GM10266 (cell line): ENCODE measurements at regions not wholly inside any gene's neighbourhood (a gene's known extent, or its start where the extent isn't known, plus 50 kb on each side); places are given as distances from the start of the nearest gene placed in this dataset.

ENCODE experiments used
- DNase-seq: peaks from one replicate; pipeline ENCODE4 v3.0.0; 2012; ENCODE audit errors: extremely low spot score
- TF ChIP-seq, protein P1 (sequence below): IDR thresholded peaks from 2 replicates; pipeline ENCODE4 v1.5.1; 2012; ENCODE audit warnings: mild to moderate bottlenecking, low read depth; ENCODE audit not compliant: control insufficient read depth, insufficient read depth; ENCODE audit errors: missing control alignments

DNA sequence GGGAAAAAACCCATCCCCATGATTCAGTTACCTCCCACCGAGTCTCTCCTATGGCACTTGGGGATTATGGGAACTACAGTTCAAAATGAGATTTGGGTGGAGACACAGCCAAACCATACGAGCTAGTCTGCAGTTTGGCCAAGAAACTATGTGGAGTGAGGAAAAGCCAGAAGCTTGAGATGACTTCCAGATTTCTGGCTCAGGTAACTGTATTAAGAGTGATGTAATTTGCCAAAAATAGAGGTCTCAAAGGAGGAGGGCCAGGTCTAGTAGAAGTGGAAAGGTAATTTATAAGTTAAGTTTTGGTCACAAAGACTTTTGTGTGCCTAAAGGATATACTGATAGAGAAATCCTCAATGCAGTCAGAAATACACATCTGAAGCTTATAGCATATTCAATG lies 279.7 kb upstream of the MGMT start:
- DNase-seq: no peak
- TF ChIP-seq, protein P1, sequence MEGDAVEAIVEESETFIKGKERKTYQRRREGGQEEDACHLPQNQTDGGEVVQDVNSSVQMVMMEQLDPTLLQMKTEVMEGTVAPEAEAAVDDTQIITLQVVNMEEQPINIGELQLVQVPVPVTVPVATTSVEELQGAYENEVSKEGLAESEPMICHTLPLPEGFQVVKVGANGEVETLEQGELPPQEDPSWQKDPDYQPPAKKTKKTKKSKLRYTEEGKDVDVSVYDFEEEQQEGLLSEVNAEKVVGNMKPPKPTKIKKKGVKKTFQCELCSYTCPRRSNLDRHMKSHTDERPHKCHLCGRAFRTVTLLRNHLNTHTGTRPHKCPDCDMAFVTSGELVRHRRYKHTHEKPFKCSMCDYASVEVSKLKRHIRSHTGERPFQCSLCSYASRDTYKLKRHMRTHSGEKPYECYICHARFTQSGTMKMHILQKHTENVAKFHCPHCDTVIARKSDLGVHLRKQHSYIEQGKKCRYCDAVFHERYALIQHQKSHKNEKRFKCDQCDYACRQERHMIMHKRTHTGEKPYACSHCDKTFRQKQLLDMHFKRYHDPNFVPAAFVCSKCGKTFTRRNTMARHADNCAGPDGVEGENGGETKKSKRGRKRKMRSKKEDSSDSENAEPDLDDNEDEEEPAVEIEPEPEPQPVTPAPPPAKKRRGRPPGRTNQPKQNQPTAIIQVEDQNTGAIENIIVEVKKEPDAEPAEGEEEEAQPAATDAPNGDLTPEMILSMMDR: no peak

DNA sequence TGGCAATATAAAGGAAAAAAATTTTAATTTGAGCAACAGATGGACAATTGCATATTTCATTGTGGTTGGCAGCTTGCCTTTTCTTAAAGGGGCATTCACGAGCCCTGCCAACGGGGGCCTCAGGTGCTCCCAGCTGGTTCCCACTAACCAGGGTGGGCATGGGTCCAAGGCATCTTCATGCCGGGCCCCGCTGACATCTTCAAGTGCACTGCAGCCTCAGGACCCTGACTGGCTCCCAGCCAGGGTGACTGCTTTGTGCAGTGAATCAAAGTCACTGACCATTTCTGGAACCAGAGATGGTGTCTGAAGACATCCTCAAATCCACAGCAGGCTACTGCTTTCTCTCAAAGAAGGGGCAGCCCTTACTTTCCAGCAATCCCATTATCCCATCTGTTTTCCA lies 275.2 kb upstream of the MGMT start:
- DNase-seq: no peak
- TF ChIP-seq, protein P1: no peak

DNA sequence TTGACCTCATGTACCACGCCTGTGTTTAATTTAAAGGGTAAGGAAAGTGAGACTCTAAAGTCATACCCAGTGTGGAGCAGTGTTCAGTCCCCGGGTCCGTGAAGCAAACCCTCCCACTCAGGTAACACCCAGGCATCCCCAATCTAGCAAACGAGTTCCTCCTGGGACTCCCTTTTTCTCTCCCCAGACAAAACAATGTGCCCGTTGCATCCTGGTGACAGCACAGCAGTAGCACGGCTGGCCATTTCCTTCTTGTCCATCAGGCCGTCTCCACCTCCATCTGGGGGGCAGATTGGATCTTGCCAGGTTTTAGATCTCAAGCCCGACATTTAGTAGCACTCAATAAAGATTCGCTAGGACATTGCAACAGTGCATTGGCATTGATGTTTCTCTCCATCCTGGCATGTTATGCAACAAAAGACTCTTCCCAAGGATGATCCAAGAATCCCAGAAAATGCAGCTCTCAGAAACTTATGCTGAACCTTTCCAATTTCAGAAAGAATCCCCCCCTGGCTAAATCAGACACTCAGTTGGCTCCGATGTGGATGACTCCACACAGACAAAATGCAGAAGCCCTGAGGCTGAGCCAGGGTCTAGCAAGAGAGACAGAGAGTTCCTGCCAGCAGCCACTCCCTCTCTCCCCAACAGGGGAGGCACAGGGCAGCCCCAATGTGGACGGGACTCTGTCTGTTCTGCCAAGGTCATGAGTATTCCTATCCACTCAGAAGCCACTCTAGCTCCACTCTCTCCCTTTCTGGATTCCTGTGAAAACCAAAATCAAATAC lies 274.5 kb upstream of the MGMT start:
- DNase-seq: no peak
- TF ChIP-seq, protein P1: no peak

GRCh38 chr10:129193148-129193547 lies 273.9 kb upstream of the MGMT start:
- TF ChIP-seq, protein P1: no peak
- DNase-seq: no peak

GRCh38 chr10:129194181-129194870 lies 272.7 kb upstream of the MGMT start:
- no peak for DNase-seq
- TF ChIP-seq, protein P1: no peak

- DNase-seq: no peak
- TF ChIP-seq, protein P1: no peak
Observed at GRCh38 chr10:129199826-129200225, 267.2 kb upstream of the MGMT start.

DNA sequence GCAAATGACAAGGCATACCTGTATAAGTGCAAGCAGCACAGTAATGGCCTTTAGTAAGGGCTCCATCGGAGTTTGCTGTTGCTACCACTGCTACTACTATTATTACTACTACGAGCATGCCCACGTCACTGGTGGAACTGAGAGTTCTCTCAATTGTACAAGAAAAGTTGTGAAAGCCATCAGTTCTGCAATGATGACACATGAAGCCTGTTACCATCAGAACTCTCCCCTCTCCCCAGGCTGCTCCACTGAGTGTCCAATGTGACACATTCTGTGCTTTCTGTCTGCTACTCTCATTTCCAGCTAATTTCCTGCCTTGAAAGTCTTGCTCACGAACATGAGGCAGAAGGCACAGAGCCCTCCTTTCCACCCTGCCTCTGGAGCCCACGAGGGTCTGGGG lies 263.2 kb upstream of the MGMT start:
- DNase-seq: no peak
- TF ChIP-seq, protein P1: no peak
